Calu3 (cell line): ENCODE measurements at regions not wholly inside any gene's neighbourhood (a gene's known extent, or its start where the extent isn't known, plus 50 kb on each side); places are given as distances from the start of the nearest gene placed in this dataset.

ENCODE experiments used
- BruUV-seq: library from RNA; stranded (reverse); fragments of 400-500 nt; replicated peaks from 2 replicates; lab custom pipeline; 2021; lab: Mats Ljungman, UMichigan
- CTCF ChIA-PET: fragments of 300-600 bp; sonication (Branson Sonifier 250); formaldehyde crosslinking; loops from one replicate; lab custom pipeline; 2022; ENCODE audit warnings: antibody characterized with exemption; lab: Charles Lee
- DNase-seq: peaks from one replicate; pipeline ENCODE4 v3.0.0; 2022
- H3K27ac Mint-ChIP-seq: one replicate; pipeline ENCODE4 v1.8.0; 2022; ENCODE audit warnings: mixed read lengths; ENCODE audit not compliant: unreplicated experiment
- H3K27me3 Mint-ChIP-seq: one replicate; pipeline ENCODE4 v1.8.0; 2022; ENCODE audit warnings: mixed read lengths; ENCODE audit not compliant: unreplicated experiment
- H3K36me3 Mint-ChIP-seq: one replicate; pipeline ENCODE4 v1.8.0; 2022; ENCODE audit warnings: mild to moderate bottlenecking, moderate library complexity, mixed read lengths; ENCODE audit not compliant: insufficient read depth, unreplicated experiment
- H3K4me1 Mint-ChIP-seq: one replicate; pipeline ENCODE4 v1.8.0; 2022; ENCODE audit warnings: mild to moderate bottlenecking, low read depth, mixed read lengths; ENCODE audit not compliant: unreplicated experiment
- H3K4me3 Mint-ChIP-seq: one replicate; pipeline ENCODE4 v1.8.0; 2022; ENCODE audit warnings: mild to moderate bottlenecking, low read depth, moderate library complexity, mixed read lengths; ENCODE audit not compliant: unreplicated experiment
- H3K9me3 Mint-ChIP-seq: one replicate; pipeline ENCODE4 v1.8.0; 2022; ENCODE audit warnings: low read depth, mixed read lengths; ENCODE audit not compliant: unreplicated experiment
- intact Hi-C: fragments of 100-400 bp; cut with micrococcal nuclease; formaldehyde crosslinking; loops from one replicate; pipeline ENCODE4 v1.10.0; 2022; ENCODE audit not compliant: unreplicated experiment
- TF ChIP-seq, protein P1 (sequence below): fragments of 200-600 bp; IDR thresholded peaks from one replicate; pipeline ENCODE4 v1.8.0; 2022; ENCODE audit warnings: antibody characterized with exemption; ENCODE audit not compliant: unreplicated experiment

- Mint-ChIP-seq H3K27ac (no peak overlapping the region), H3K9me3 (no peaks in the 10 kb centered on the region), H3K36me3 (no peaks in the 10 kb centered on the region), H3K4me3 (no peak overlapping the region), H3K27me3 (no peaks in the 10 kb centered on the region), H3K4me1 (peaks cover 17% of the 10 kb centered on the region)
- TF ChIP-seq, protein P1, sequence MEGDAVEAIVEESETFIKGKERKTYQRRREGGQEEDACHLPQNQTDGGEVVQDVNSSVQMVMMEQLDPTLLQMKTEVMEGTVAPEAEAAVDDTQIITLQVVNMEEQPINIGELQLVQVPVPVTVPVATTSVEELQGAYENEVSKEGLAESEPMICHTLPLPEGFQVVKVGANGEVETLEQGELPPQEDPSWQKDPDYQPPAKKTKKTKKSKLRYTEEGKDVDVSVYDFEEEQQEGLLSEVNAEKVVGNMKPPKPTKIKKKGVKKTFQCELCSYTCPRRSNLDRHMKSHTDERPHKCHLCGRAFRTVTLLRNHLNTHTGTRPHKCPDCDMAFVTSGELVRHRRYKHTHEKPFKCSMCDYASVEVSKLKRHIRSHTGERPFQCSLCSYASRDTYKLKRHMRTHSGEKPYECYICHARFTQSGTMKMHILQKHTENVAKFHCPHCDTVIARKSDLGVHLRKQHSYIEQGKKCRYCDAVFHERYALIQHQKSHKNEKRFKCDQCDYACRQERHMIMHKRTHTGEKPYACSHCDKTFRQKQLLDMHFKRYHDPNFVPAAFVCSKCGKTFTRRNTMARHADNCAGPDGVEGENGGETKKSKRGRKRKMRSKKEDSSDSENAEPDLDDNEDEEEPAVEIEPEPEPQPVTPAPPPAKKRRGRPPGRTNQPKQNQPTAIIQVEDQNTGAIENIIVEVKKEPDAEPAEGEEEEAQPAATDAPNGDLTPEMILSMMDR: no peak
- intact Hi-C loops: loop anchor here (10.0 kb wide), 1 partner anchor 82 kb away; no protein-coding TSS in a partner anchor
- CTCF ChIA-PET: interaction anchor here (0.7 kb wide), 1 partner anchor 82 kb away, joined by 5 read pairs; no protein-coding TSS in a partner anchor
- DNase-seq: no peak
- BruUV-seq: no TSS peak
Observed at GRCh38 chr4:71267244-71267643, 71.6 kb upstream of the SLC4A4 start.

- CTCF ChIA-PET: interaction anchor here (0.6 to 0.7 kb wide), 3 partner anchors 83 to 1058 kb away, joined by 5 to 10 read pairs (median 6); no protein-coding TSS in a partner anchor
- Mint-ChIP-seq H3K27ac (no peak overlapping the region), H3K36me3 (no peaks in the 10 kb centered on the region), H3K4me3 (no peak overlapping the region), H3K4me1 (peaks cover 17% of the 10 kb centered on the region), H3K27me3 (no peaks in the 10 kb centered on the region), H3K9me3 (no peaks in the 10 kb centered on the region)
- DNase-seq: no peak
- TF ChIP-seq, protein P1: no peak
- intact Hi-C loops: loop anchor here (10.0 kb wide), 1 partner anchor 83 kb away; no protein-coding TSS in a partner anchor
- BruUV-seq: no TSS peak
Observed at GRCh38 chr4:71268166-71268565, 70.7 kb upstream of the SLC4A4 start.

- DNase-seq: no peak
- BruUV-seq: no TSS peak
- no peaks in the 10 kb centered on the region for H3K36me3 Mint-ChIP-seq
- no peaks in the 10 kb centered on the region for H3K9me3 Mint-ChIP-seq
- no peak overlapping the region for H3K4me3 Mint-ChIP-seq
- intact Hi-C loops: loop anchor here (10.0 kb wide), 1 partner anchor 84 kb away; no protein-coding TSS in a partner anchor
- no peak overlapping the region for H3K27ac Mint-ChIP-seq
- peaks cover 17% of the 10 kb centered on the region for H3K4me1 Mint-ChIP-seq
- CTCF ChIA-PET: no interaction called here
- TF ChIP-seq, protein P1: no peak
- no peaks in the 10 kb centered on the region for H3K27me3 Mint-ChIP-seq
Observed at GRCh38 chr4:71269233-71269632, 69.6 kb upstream of the SLC4A4 start.

DNA sequence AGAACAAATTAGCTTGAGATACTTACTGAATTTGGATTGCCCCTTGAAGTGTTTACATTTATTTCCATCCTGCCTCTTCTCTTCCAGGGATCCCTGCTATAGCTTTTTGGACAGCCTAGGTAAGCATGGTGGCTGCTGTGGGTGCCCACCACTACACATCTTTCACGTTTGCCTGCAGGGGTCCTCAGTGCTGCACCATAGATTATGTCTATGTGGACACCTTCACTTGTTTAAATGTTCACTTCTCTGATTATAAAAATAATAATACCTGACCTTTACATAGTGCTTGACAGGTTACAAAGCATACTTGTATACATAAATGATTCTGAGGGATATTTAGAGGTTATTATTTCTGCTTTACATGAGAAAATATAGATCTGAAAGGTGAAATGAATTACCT is 67.9 kb upstream of the SLC4A4 start:
- no peaks in the 10 kb centered on the region for H3K27me3 Mint-ChIP-seq
- CTCF ChIA-PET: interaction anchor here (0.8 to 0.9 kb wide), 4 partner anchors 40 to 440 kb away, joined by 3 to 6 read pairs (median 3); no protein-coding TSS in a partner anchor

More for the DNA sequence above, 67.9 kb upstream of the SLC4A4 start:
- BruUV-seq: no TSS peak
- intact Hi-C loops: loop anchor here (1.0 kb wide), 1 partner anchor 279 kb away; no protein-coding TSS in a partner anchor
- DNase-seq: peak; percentile 63
- H3K4me3 Mint-ChIP-seq: no peak overlapping the region
- no peaks in the 10 kb centered on the region for H3K36me3 Mint-ChIP-seq
- H3K27ac Mint-ChIP-seq: no peak overlapping the region
- TF ChIP-seq, protein P1: peak; percentile 40
- no peaks in the 10 kb centered on the region for H3K9me3 Mint-ChIP-seq
- H3K4me1 Mint-ChIP-seq: peaks cover 17% of the 10 kb centered on the region
